ENCODE measurements at regions not wholly inside any gene's neighbourhood (a gene's known extent, or its start where the extent isn't known, plus 50 kb on each side); places are given as distances from the start of the nearest gene placed in this dataset.

DNA sequence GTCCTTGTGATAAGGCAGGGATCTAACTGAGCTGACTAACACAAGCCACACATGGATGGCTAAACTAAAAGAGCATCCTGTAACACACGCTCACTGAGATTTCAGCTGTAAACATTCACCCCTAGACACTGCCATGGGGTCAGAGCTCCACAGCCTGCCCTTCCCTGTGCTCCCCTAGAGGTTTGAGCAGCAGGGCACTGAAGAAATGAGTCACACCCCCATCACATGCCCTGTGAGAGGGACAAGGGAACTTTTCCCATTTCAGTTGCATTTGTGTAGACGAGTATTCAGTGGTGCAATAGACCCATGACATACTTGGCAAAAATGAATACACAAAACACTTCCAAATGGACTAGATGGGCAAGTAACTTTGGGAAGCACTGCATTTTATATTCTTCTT, 402.4 kb upstream of the LRRTM1 start:
- no peaks in the 10 kb centered on the region for H3K4me1 ChIP-seq (ENCODE audit: control insufficient read depth, insufficient read depth, low read length)
- intact Hi-C loops (cut with micrococcal nuclease): no loop called here
- H3K4me1 Mint-ChIP-seq: no peaks in the 10 kb centered on the region
- H3K4me3 ChIP-seq (ENCODE audit: low read length): no peak overlapping the region
- no peak overlapping the region for H3K27ac ChIP-seq (ENCODE audit: low read length)
- no peak overlapping the region for H3K4me3 Mint-ChIP-seq
- H3K27ac Mint-ChIP-seq: no peak overlapping the region
- 86% methylated on average over 1 of the region's 2 CpGs for WGBS (ENCODE audit: insufficient coverage)
- H3K27me3 Mint-ChIP-seq (ENCODE audit: low read depth in 2 of 2): no peaks in the 10 kb centered on the region
- DNase-seq (no peak), ATAC-seq (no peak)
- TF ChIP-seq, protein P1, sequence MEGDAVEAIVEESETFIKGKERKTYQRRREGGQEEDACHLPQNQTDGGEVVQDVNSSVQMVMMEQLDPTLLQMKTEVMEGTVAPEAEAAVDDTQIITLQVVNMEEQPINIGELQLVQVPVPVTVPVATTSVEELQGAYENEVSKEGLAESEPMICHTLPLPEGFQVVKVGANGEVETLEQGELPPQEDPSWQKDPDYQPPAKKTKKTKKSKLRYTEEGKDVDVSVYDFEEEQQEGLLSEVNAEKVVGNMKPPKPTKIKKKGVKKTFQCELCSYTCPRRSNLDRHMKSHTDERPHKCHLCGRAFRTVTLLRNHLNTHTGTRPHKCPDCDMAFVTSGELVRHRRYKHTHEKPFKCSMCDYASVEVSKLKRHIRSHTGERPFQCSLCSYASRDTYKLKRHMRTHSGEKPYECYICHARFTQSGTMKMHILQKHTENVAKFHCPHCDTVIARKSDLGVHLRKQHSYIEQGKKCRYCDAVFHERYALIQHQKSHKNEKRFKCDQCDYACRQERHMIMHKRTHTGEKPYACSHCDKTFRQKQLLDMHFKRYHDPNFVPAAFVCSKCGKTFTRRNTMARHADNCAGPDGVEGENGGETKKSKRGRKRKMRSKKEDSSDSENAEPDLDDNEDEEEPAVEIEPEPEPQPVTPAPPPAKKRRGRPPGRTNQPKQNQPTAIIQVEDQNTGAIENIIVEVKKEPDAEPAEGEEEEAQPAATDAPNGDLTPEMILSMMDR (IDR thresholded peaks at IDR 0.05): no peak
- no peaks in the 10 kb centered on the region for H3K36me3 ChIP-seq (ENCODE audit: control insufficient read depth, insufficient read depth, low read length)
- H3K36me3 Mint-ChIP-seq: peaks cover 7% of the 10 kb centered on the region
- no peaks in the 10 kb centered on the region for H3K27me3 ChIP-seq (ENCODE audit: control insufficient read depth, insufficient read depth, low read length)
- H3K9me3 Mint-ChIP-seq: peaks cover 15 to 17% of the 10 kb centered on the region in 2 donors
- H3K9me3 ChIP-seq (ENCODE audit: control insufficient read depth, insufficient read depth, low read length): peaks cover 2% of the 10 kb centered on the region

DNA sequence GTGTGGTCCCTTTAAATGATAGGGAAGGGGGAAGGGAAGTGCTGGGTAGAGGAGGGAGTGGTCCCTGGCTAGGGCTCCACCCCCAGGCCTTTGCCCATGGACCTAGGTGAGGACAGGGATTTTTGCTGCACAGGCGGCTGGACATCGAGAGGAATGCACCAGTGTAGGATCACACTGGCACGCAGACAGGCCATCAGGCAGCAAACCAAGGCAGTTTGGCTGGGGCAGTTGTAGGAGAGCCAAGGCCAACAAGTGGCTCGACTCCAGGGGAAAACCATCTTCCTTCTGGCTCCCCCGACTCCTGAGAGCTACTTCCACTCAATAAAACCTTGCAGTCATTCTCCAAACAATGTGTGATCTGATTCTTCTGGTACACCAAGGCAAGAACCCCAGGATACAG, 402.0 kb upstream of the LRRTM1 start:
- WGBS (ENCODE audit: insufficient coverage): 94% methylated on average over 5 of the region's 5 CpGs

DNA sequence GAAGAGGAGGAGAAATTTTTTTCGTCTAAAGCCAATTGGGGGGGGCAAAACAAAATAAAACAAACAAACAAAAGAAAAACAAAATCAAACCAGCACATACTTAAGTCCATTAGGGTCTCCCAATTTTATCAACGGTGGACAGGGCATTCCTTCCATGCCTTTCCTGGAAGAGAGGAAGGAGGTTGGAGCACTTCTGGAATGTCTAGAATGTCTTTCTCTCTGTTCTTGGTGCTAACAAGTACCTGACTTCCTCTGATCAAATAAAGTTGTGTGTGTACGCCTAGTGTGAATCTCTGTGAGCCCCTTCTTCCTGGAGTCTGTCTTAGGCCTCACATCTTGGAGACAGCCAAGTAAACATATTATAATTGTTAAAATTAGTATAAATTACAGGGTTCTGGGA, 399.0 kb upstream of the LRRTM1 start:
- Histone ChIP-seq H3K27ac (ENCODE audit: low read length) (no peak overlapping the region), H3K4me1 (ENCODE audit: control insufficient read depth, insufficient read depth, low read length) (no peaks in the 10 kb centered on the region), H3K4me3 (ENCODE audit: low read length) (no peak overlapping the region), H3K9me3 (ENCODE audit: control insufficient read depth, insufficient read depth, low read length) (peaks cover 2% of the 10 kb centered on the region), H3K27me3 (ENCODE audit: control insufficient read depth, insufficient read depth, low read length) (no peaks in the 10 kb centered on the region), H3K36me3 (ENCODE audit: control insufficient read depth, insufficient read depth, low read length) (no peaks in the 10 kb centered on the region)
- Mint-ChIP-seq H3K4me3 (no peak overlapping the region), H3K27me3 (ENCODE audit: low read depth in 2 of 2) (no peaks in the 10 kb centered on the region), H3K4me1 (no peaks in the 10 kb centered on the region), H3K9me3 (peaks cover 23 to 24% of the 10 kb centered on the region in 2 donors), H3K27ac (no peak overlapping the region), H3K36me3 (peaks cover 24% of the 10 kb centered on the region)
- WGBS (ENCODE audit: insufficient coverage): 57% methylated on average over 2 of the region's 3 CpGs
- DNase-seq (no peak), ATAC-seq (no peak)
- TF ChIP-seq, protein P1 (IDR thresholded peaks at IDR 0.05): no peak
- intact Hi-C loops (cut with micrococcal nuclease): no loop called here

More for the DNA sequence above, 402.0 kb upstream of the LRRTM1 start:
- Histone ChIP-seq H3K27ac (ENCODE audit: low read length) (no peak overlapping the region), H3K4me1 (ENCODE audit: control insufficient read depth, insufficient read depth, low read length) (no peaks in the 10 kb centered on the region), H3K27me3 (ENCODE audit: control insufficient read depth, insufficient read depth, low read length) (no peaks in the 10 kb centered on the region), H3K9me3 (ENCODE audit: control insufficient read depth, insufficient read depth, low read length) (peaks cover 2% of the 10 kb centered on the region), H3K4me3 (ENCODE audit: low read length) (no peak overlapping the region), H3K36me3 (ENCODE audit: control insufficient read depth, insufficient read depth, low read length) (no peaks in the 10 kb centered on the region)
- no peak for DNase-seq
- peaks cover 7% of the 10 kb centered on the region for H3K36me3 Mint-ChIP-seq
- no peak overlapping the region for H3K4me3 Mint-ChIP-seq
- ATAC-seq: no peak
- H3K9me3 Mint-ChIP-seq: peaks cover 17 to 19% of the 10 kb centered on the region in 2 donors
- no peak overlapping the region for H3K27ac Mint-ChIP-seq
- TF ChIP-seq, protein P1 (IDR thresholded peaks at IDR 0.05): no peak
- intact Hi-C loops (cut with micrococcal nuclease): no loop called here
- H3K27me3 Mint-ChIP-seq (ENCODE audit: low read depth in 2 of 2): no peaks in the 10 kb centered on the region
- H3K4me1 Mint-ChIP-seq: no peaks in the 10 kb centered on the region

DNA sequence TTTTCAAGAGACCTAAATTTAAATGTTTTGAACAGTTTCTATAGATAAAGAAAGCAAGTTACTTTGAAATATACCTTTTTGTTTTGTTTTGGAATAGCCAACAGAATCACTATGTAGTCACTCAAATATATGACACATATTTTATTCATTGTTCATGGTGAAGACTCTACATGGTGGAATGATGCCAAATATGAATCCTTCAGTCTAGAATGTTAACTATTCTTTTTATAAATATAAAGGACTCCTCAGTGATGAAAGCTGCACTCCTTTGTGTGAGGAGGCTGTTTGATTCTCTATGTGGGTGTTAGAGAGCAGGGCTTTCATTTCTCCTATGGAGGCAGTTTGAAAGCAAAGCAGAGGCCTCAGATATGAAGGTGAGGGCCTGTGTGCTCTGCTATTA, 396.4 kb upstream of the LRRTM1 start:
- Mint-ChIP-seq H3K9me3 (peaks cover 24 to 29% of the 10 kb centered on the region in 2 donors), H3K36me3 (peaks cover 27% of the 10 kb centered on the region), H3K4me3 (no peak overlapping the region), H3K4me1 (no peaks in the 10 kb centered on the region), H3K27me3 (ENCODE audit: low read depth in 2 of 2) (no peaks in the 10 kb centered on the region), H3K27ac (no peak overlapping the region)
- Histone ChIP-seq H3K9me3 (ENCODE audit: control insufficient read depth, insufficient read depth, low read length) (no peaks in the 10 kb centered on the region), H3K4me1 (ENCODE audit: control insufficient read depth, insufficient read depth, low read length) (no peaks in the 10 kb centered on the region), H3K4me3 (ENCODE audit: low read length) (no peak overlapping the region), H3K27me3 (ENCODE audit: control insufficient read depth, insufficient read depth, low read length) (no peaks in the 10 kb centered on the region), H3K27ac (ENCODE audit: low read length) (no peak overlapping the region), H3K36me3 (ENCODE audit: control insufficient read depth, insufficient read depth, low read length) (no peaks in the 10 kb centered on the region)
- ATAC-seq (no peak), DNase-seq (no peak)
- TF ChIP-seq, protein P1 (IDR thresholded peaks at IDR 0.05): no peak
- intact Hi-C loops (cut with micrococcal nuclease): no loop called here

Measured in natural killer cell (primary cell).